Gastroesophageal sphincter (tissue), 4 donors: ENCODE measurements at regions not wholly inside any gene's neighbourhood (a gene's known extent, or its start where the extent isn't known, plus 50 kb on each side); places are given as distances from the start of the nearest gene placed in this dataset.
"Not testable (repeated sequence)": the region's sequence is repeated elsewhere in the genome, so short reads cannot be mapped to it uniquely, and the experiment has no call there.

Experiments used
- ATAC-seq: fragments of 150-250 bp; one replicate; pipeline ENCODE4 v1.9.1; 2016; ENCODE audit warnings: mild to moderate bottlenecking, moderate library complexity
- H3K27ac ChIP-seq, 4 donors: fragments of 200-600 bp; sonication (generic) in 3 of 4; 1 replicate in 3 of 4; 2 replicates in 1 of 4; pipeline ENCODE4 v1.5.1; 2016 to 2019
- H3K27me3 ChIP-seq: fragments of 200-600 bp; sonication (generic); one replicate; pipeline ENCODE4 v1.5.1; 2019
- H3K36me3 ChIP-seq, 2 donors: fragments of 200-600 bp; sonication (generic); one replicate each; pipeline ENCODE4 v1.5.1; 2019; ENCODE audit warnings: control low read depth in 1 of 2
- H3K4me1 ChIP-seq, 3 donors: fragments of 200-600 bp; sonication (generic); 1 replicate in 2 of 3; 2 replicates in 1 of 3; pipeline ENCODE4 v1.5.1; 2016 to 2019; ENCODE audit warnings: control low read depth in 2 of 3
- H3K4me3 ChIP-seq, 2 donors: fragments of 200-600 bp; sonication (generic); one replicate each; pipeline ENCODE4 v1.5.1; 2019; ENCODE audit warnings: mild to moderate bottlenecking in 1 of 2, moderate library complexity in 1 of 2
- H3K9me3 ChIP-seq, 3 donors: fragments of 200-600 bp; sonication (generic); one replicate each; pipeline ENCODE4 v1.5.1; 2017 to 2019; ENCODE audit warnings: control low read depth in 2 of 3
- EP300 ChIP-seq: sonication (generic); formaldehyde crosslinking; IDR thresholded peaks from one replicate; pipeline ENCODE4 v1.6.1; 2017; ENCODE audit warnings: antibody characterized with exemption, mild to moderate bottlenecking
- POLR2A ChIP-seq, 2 donors: fragments of 450-650 bp; IDR thresholded peaks; one replicate each; pipeline ENCODE4 v1.6.1; 2017; ENCODE audit warnings: antibody characterized with exemption in 2 of 2, mild to moderate bottlenecking in 2 of 2, moderate library complexity in 1 of 2
- POLR2AphosphoS5 ChIP-seq: sonication (generic); formaldehyde crosslinking; IDR thresholded peaks from one replicate; pipeline ENCODE4 v1.6.1; 2017; ENCODE audit warnings: antibody characterized with exemption
- WGBS, 2 donors: methylation state at CpG; one replicate each; pipeline ENCODE4 v1.1.5; 2018; ENCODE audit warnings: low coverage in 1 of 2; 5-methylcytosine and 5-hydroxymethylcytosine counted together
- TF ChIP-seq, protein P1 (sequence below), 4 experiments: fragments of 200-600 bp in 2 of 4; fragments of 450-650 bp in 2 of 4; sonication (generic) in 1 of 4; IDR thresholded peaks; one replicate each; pipeline ENCODE4 v1.5.1; 2017 to 2019; ENCODE audit warnings: antibody characterized with exemption in 4 of 4, mild to moderate bottlenecking in 2 of 4, moderate library complexity in 2 of 4

DNA sequence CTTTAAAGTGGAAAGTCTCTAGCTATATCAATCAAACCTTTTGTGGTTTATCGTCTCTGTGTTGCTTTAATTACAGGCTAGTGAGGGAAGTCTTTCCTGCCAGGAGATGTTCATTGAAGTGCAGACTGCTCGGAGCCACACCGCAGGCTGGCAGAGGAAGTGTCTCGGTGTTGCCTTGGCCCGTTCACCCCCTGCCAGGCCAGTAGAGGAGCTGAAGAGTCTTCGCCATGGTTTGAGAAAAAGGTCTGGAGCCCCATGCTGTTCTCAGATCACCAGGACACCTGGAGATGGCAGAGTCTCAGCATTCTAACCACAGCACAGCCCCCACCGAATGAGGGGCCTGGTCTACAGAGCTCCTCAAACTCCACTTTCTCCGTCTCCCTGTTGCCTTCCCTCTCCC lies 275.9 kb upstream of the PLPP4 start:
- WGBS, 2 donors, result 30 to 37% methylated on average over 1 to 3 of the region's 8 CpGs
- no peak for ATAC-seq
- TF ChIP-seq POLR2AphosphoS5 (no peak), POLR2A (IDR thresholded peaks at IDR 0.05) (no peak), EP300 (no peak)
- TF ChIP-seq, protein P1, sequence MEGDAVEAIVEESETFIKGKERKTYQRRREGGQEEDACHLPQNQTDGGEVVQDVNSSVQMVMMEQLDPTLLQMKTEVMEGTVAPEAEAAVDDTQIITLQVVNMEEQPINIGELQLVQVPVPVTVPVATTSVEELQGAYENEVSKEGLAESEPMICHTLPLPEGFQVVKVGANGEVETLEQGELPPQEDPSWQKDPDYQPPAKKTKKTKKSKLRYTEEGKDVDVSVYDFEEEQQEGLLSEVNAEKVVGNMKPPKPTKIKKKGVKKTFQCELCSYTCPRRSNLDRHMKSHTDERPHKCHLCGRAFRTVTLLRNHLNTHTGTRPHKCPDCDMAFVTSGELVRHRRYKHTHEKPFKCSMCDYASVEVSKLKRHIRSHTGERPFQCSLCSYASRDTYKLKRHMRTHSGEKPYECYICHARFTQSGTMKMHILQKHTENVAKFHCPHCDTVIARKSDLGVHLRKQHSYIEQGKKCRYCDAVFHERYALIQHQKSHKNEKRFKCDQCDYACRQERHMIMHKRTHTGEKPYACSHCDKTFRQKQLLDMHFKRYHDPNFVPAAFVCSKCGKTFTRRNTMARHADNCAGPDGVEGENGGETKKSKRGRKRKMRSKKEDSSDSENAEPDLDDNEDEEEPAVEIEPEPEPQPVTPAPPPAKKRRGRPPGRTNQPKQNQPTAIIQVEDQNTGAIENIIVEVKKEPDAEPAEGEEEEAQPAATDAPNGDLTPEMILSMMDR (IDR thresholded peaks at IDR 0.05), result no peak

DNA sequence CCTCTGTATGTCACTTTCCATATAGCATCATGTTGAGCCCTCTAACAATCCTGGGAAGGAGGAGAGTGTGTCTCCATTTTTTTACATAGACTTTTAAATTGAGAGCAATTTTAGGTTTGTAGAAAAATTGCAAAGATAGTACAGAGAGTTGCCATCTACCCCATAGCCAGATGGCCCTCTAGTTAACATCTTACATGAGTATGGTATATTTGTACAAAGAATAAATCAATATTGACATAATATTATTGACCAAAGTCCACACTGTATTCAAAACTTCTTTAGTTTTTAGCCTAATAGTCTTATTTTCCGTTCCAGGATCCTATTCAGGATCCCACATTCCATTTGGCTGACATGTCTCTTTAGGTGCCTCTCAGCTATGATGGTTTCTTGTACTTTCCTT lies 274.6 kb upstream of the PLPP4 start:
- no peak overlapping the region for H3K4me3 ChIP-seq
- H3K9me3 ChIP-seq, result no peaks in the 10 kb centered on the region
- ATAC-seq, result no peak
- WGBS, 2 donors, result 8 to 33% methylated on average over 1 of the region's 1 CpG
- H3K27me3 ChIP-seq, result no peaks in the 10 kb centered on the region
- no peaks in the 10 kb centered on the region for H3K4me1 ChIP-seq
- no peaks in the 10 kb centered on the region for H3K36me3 ChIP-seq
- no peak overlapping the region for H3K27ac ChIP-seq
- TF ChIP-seq EP300, result no peak
- no peak for TF ChIP-seq POLR2AphosphoS5
- TF ChIP-seq POLR2A (IDR thresholded peaks at IDR 0.05), result no peak
- TF ChIP-seq, protein P1 (IDR thresholded peaks at IDR 0.05), result no peak

More for the DNA sequence above, 275.9 kb upstream of the PLPP4 start:
- Histone ChIP-seq H3K36me3 (no peaks in the 10 kb centered on the region), H3K27ac (no peak overlapping the region), H3K4me1 (no peaks in the 10 kb centered on the region), H3K9me3 (no peaks in the 10 kb centered on the region), H3K4me3 (no peak overlapping the region), H3K27me3 (no peaks in the 10 kb centered on the region)

DNA sequence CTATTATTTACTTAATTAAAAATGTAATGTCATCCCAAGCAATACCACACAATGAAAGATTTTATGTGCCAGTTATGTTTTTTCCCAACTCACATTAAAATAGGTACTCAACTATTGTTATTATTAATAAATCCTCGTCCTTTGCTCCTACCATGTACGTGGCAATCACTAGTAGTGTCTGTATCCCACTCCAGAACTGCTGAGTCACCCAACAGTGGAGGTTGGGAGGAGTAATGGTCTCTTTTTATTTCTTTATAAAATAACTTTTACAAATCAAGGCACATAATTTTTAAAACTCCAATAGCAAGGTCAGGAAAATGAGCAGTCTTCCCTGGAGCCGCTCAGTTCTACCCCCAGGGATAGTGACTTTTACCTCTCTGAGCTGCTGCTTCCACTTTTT lies 273.5 kb upstream of the PLPP4 start:
- Histone ChIP-seq H3K9me3 (no peaks in the 10 kb centered on the region), H3K27me3 (no peaks in the 10 kb centered on the region), H3K27ac (no peak overlapping the region), H3K4me1 (no peaks in the 10 kb centered on the region), H3K4me3 (no peak overlapping the region), H3K36me3 (no peaks in the 10 kb centered on the region)
- WGBS, 2 donors, result 60 to 66% methylated on average over 3 of the region's 3 CpGs
- no peak for ATAC-seq
- TF ChIP-seq, protein P1 (IDR thresholded peaks at IDR 0.05), result no peak
- TF ChIP-seq POLR2AphosphoS5 (no peak), POLR2A (IDR thresholded peaks at IDR 0.05) (no peak), EP300 (no peak)

DNA sequence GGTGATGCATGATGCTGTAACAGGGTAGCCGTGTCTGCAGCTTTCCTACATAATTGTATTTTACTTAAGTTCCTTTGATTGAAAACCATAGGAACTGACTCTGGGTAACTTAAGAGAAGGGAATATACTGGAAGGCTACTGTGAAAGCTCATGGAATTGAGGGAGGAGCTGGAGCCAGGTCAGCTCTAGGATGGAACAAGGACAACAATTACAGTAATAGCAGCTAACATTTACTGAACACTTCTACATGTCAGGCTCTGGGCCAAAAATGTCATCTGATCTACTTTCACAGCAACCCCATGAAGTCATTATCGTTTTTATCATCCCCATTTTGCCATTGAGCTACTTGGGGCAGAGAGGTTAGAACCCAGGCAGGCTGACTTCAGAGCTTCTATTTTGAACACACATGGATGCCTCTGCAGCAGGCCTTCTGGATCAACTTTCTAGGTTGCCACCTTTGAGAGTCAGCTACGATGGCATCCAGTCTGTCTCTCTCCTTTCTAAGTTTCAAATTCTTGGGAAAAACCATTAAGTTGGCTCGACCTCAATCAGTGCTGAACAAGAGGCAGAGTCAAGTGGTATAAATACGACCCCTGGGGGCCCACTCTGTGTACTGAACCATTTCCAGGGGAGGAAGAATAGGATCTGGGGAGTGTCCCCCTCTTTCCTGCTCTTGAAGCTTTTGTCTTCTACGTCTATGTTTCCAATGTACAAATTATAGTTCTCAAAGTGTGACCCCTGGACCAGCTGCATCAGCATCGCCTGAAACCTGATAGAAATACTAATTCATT lies 272.3 kb upstream of the PLPP4 start:
- no peaks in the 10 kb centered on the region for H3K9me3 ChIP-seq
- WGBS, 2 donors, result 49 to 55% methylated on average over 6 of the region's 7 CpGs
- H3K36me3 ChIP-seq, result no peaks in the 10 kb centered on the region
- no peaks in the 10 kb centered on the region for H3K4me1 ChIP-seq
- no peak overlapping the region for H3K27ac ChIP-seq
- TF ChIP-seq POLR2A (IDR thresholded peaks at IDR 0.05) (no peak), EP300 (no peak), POLR2AphosphoS5 (no peak)
- TF ChIP-seq, protein P1 (IDR thresholded peaks at IDR 0.05), result no peak
- no peak for ATAC-seq
- no peak overlapping the region for H3K4me3 ChIP-seq
- no peaks in the 10 kb centered on the region for H3K27me3 ChIP-seq

DNA sequence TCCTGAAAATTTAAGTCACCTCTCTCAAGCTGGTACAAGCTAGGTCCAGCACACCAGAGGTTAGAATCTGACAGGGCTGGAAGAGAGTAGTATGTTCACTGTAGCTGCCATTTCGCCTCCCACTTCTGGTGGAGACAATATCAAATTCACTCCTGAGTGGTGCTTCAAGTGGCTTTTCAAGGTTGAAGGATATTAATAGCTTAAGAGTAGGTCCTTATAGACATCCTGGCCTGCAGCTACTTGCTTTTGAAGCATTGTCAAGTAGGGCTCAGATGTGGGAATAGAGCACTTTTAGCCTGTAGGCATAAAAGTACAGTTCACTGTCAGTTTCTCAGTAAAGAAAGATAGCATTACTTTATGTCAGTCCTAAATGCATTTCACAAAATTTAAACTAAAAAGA lies 270.5 kb upstream of the PLPP4 start:
- no peak overlapping the region for H3K4me3 ChIP-seq
- TF ChIP-seq POLR2AphosphoS5 (no peak), POLR2A (IDR thresholded peaks at IDR 0.05) (no peak)

DNA sequence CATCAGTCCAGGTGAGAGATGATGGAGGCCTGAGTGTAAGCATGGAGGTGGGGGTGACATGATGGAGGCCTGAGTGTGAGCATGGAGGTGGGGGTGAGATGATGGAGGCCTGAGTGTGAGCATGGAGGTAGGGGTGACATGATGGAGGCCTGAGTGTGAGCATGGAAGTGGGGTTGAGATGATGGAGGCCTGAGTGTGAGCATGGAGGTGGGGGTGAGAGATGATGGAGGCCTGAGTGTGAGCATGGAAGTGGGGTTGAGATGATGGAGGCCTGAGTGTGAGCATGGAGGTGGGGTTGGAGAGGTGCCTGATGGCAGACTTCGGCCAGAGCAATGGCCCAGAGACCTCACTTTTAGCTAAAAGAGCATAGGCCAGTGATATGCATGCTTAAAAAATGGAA lies 269.9 kb upstream of the PLPP4 start:
- H3K27me3 ChIP-seq, H3K9me3 ChIP-seq, H3K4me1 ChIP-seq, H3K4me3 ChIP-seq, H3K36me3 ChIP-seq, ATAC-seq, H3K27ac ChIP-seq: not testable (repeated sequence)
- WGBS, 2 donors, result 89 to 100% methylated on average over 1 of the region's 1 CpG

More for the DNA sequence above, 270.5 kb upstream of the PLPP4 start:
- no peaks in the 10 kb centered on the region for H3K27me3 ChIP-seq
- no peaks in the 10 kb centered on the region for H3K36me3 ChIP-seq
- no peaks in the 10 kb centered on the region for H3K4me1 ChIP-seq
- ATAC-seq, result no peak
- H3K9me3 ChIP-seq, result no peaks in the 10 kb centered on the region
- no peak overlapping the region for H3K27ac ChIP-seq
- 70% methylated on average over 1 of the region's 1 CpG; no CpG with 5 or more reads in 1 of the 2 donors for WGBS, 2 donors
